PC-9 (cell line): ENCODE measurements at regions not wholly inside any gene's neighbourhood (a gene's known extent, or its start where the extent isn't known, plus 50 kb on each side); places are given as distances from the start of the nearest gene placed in this dataset.

Experiments used
- EZH2 ChIP-seq: fragments of 200-600 bp; sonication (generic); IDR thresholded peaks from 2 replicates; pipeline ENCODE4 v1.8.0; 2017; ENCODE audit warnings: antibody characterized with exemption, low read depth
- TF ChIP-seq, protein P1 (sequence below): fragments of 200-600 bp; sonication (generic); conservative IDR thresholded peaks from 2 replicates; pipeline ENCODE4 v1.6.1; 2017; ENCODE audit warnings: mixed run types, antibody characterized with exemption, mild to moderate bottlenecking, moderate library complexity

DNA sequence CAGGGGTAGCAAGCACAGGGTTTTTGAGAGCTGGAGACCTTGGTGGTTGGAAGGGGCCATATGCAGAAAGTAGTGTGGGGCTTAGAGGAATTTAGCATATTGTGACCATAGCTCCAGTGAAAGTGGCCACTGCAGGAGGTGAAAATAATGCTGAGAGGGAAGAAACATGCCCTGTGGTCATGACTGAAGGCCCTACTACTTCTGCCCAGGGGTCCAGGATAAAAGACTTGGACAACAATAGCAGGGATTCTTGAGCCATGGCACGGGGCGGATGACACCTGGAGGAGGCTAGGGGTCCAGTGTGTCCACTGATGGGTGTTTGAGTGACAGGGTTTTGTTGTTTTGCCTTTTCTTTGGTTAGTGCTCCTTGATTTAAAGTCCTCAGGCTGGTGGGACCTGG is 694.6 kb downstream of the CPS1 start:
- TF ChIP-seq, protein P1, sequence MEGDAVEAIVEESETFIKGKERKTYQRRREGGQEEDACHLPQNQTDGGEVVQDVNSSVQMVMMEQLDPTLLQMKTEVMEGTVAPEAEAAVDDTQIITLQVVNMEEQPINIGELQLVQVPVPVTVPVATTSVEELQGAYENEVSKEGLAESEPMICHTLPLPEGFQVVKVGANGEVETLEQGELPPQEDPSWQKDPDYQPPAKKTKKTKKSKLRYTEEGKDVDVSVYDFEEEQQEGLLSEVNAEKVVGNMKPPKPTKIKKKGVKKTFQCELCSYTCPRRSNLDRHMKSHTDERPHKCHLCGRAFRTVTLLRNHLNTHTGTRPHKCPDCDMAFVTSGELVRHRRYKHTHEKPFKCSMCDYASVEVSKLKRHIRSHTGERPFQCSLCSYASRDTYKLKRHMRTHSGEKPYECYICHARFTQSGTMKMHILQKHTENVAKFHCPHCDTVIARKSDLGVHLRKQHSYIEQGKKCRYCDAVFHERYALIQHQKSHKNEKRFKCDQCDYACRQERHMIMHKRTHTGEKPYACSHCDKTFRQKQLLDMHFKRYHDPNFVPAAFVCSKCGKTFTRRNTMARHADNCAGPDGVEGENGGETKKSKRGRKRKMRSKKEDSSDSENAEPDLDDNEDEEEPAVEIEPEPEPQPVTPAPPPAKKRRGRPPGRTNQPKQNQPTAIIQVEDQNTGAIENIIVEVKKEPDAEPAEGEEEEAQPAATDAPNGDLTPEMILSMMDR, result no peak
- no peak for TF ChIP-seq EZH2
